Central memory CD8-positive, alpha-beta T cell (primary cell): ENCODE measurements at regions not wholly inside any gene's neighbourhood (a gene's known extent, or its start where the extent isn't known, plus 50 kb on each side); places are given as distances from the start of the nearest gene placed in this dataset.

Experiments used
- ATAC-seq: fragments of 150-1000 bp; cut with Tn5 transposase; replicated peaks from 2 replicates; pipeline ENCODE4 v1.10.0; 2022; ENCODE audit warnings: mild to moderate bottlenecking, moderate FRiP score, moderate number of reproducible peaks; ENCODE audit not compliant: poor library complexity, severe bottlenecking; ENCODE audit errors: extremely low read depth
- DNase-seq, 2 donors: peaks; one replicate each; pipeline ENCODE4 v3.0.0; 2021; ENCODE audit warnings: low spot score in 2 of 2
- H3K27ac Mint-ChIP-seq: one replicate; pipeline ENCODE4 v1.8.0; 2022; ENCODE audit warnings: low read depth, mild to moderate bottlenecking, moderate library complexity, mixed read lengths
- H3K27me3 Mint-ChIP-seq: one replicate; pipeline ENCODE4 v1.8.0; 2022; ENCODE audit warnings: mixed read lengths
- H3K36me3 Mint-ChIP-seq: one replicate; pipeline ENCODE4 v1.8.0; 2022; ENCODE audit warnings: mild to moderate bottlenecking, moderate library complexity, mixed read lengths; ENCODE audit not compliant: insufficient read depth
- H3K4me1 Mint-ChIP-seq: one replicate; pipeline ENCODE4 v1.8.0; 2022; ENCODE audit warnings: mixed read lengths
- H3K4me3 Mint-ChIP-seq: one replicate; pipeline ENCODE4 v1.8.0; 2022; ENCODE audit warnings: mild to moderate bottlenecking, moderate library complexity, mixed read lengths
- H3K9me3 Mint-ChIP-seq: one replicate; pipeline ENCODE4 v1.8.0; 2022; ENCODE audit warnings: mixed read lengths

DNA sequence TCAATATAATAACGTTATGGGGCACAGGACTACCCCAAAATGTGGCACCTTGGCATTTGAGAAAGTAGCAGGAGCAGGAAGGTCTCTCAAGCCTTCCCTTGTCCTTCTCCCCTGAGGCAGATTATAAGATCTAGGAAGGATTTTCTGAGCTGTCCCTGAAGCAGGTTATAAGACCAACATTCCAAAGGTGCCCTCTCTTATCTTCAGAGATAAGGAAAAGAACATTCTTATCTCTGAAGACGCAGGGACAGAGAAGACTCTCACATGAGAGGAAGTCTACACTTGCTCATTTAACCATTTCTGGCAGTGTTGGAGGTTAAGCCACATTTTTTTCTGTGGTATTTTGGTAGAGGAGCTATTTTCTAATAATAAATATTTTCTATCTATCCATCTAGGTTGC is 437.9 kb upstream of the MAOA start:
- no peak overlapping the region for H3K4me3 Mint-ChIP-seq
- no peaks in the 10 kb centered on the region for H3K4me1 Mint-ChIP-seq
- H3K27ac Mint-ChIP-seq = no peak overlapping the region
- DNase-seq = no peak
- no peak for ATAC-seq
- no peaks in the 10 kb centered on the region for H3K9me3 Mint-ChIP-seq
- H3K36me3 Mint-ChIP-seq = no peaks in the 10 kb centered on the region
- H3K27me3 Mint-ChIP-seq = no peaks in the 10 kb centered on the region

DNA sequence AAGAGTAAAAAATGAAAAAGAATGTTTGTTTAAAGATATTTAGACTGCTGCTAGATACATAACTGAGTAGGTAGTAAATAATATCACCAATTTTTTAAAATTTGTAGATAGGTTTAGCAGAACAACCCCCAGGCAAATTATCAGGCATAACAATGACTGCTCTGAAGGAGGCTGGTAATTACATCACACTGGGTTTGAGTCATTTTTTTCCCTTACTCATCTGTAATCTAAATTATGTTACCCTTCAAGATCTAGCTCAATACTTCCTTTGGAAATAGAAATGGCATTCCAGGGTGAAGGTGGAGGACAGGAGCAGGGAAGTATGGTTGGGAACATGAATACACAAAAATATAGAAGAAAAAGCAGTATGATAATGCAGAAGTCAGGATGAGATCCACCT is 431.6 kb upstream of the MAOA start:
- Mint-ChIP-seq H3K36me3 (no peaks in the 10 kb centered on the region), H3K9me3 (no peaks in the 10 kb centered on the region), H3K27ac (no peak overlapping the region), H3K4me3 (no peak overlapping the region), H3K4me1 (no peaks in the 10 kb centered on the region), H3K27me3 (no peaks in the 10 kb centered on the region)
- ATAC-seq (no peak), DNase-seq (no peak)

DNA sequence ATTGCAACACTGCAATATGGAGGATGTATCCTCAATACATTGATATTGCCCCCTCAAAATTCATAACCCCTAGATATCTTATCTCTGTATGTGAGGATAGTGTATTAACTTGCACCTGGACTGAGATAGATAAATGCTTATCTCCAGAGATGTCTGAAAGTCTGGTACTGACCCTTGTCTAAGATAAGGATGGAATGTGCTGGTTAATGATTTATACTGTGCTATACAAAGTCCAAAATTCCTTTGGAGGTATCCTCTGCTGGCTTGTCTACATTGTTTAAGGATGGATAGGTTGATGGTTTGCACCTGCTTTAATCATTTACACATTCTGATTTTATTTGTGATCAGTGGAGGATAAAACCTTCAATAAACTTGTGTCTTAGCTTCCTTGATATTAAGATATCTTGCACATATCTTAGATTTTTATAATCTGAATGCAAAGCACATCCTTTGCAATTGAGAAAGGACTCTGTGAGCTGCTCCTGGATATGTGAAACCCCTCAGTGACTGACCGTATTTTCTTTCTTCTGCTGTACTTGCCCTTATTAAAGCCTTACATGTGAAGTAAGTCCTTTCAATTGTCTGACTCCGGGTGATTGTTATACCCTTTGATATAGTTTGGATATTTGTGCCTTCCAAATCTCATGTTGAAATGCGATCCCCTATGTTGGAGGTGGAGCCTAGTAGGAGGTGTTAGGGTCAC is 430.3 kb upstream of the MAOA start:
- Mint-ChIP-seq H3K4me3 (no peak overlapping the region), H3K9me3 (no peaks in the 10 kb centered on the region), H3K4me1 (no peaks in the 10 kb centered on the region), H3K27ac (no peak overlapping the region), H3K27me3 (no peaks in the 10 kb centered on the region), H3K36me3 (no peaks in the 10 kb centered on the region)
- ATAC-seq = no peak
- DNase-seq = no peak

DNA sequence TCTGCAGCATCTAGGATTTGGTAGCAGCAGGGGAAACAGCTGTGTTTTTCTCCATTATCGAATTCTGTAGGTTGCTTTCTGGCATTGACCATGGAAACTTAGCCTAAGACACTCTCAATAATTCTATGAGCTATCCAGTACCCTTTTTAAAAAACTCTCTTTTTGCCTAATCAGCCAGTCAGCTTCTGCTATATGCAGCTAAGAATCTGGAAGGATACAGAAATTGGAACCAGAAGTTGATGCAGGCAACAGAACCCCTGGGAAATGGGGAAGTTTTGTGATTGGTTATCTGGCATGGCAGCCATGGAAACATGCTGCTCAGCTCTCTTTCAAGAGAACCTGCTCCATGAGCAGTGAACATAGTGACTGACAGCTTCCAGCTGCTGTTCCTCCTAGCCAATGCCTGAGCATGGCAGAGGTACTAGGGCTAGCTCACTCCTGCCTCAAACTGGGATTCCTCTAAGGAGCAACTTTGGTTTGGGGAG is 417.6 kb upstream of the MAOA start:
- no peaks in the 10 kb centered on the region for H3K9me3 Mint-ChIP-seq
- H3K4me3 Mint-ChIP-seq = no peak overlapping the region
- H3K27me3 Mint-ChIP-seq = no peaks in the 10 kb centered on the region
- DNase-seq (no peak), ATAC-seq (no peak)
- H3K27ac Mint-ChIP-seq = no peak overlapping the region
- H3K4me1 Mint-ChIP-seq = peaks cover 5% of the 10 kb centered on the region
- H3K36me3 Mint-ChIP-seq = no peaks in the 10 kb centered on the region

DNA sequence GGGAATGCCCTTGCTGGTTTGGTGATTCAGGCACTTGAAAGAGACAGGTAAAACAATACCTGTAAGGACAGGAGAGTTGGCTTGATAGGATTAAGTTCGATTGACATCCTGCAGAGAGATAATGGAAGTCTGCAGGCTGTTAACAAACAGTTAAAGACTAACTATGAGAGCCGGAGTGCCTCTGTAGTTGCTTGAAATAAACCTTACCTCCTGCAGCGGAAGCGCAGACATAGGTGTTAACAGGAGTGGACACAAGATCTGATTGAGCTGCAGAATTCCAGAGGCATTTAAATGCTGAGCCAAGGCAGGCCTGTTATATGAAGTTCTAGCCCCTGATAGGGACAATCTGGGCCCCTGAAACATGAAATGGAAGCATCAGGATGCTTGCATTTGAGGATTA is 416.7 kb upstream of the MAOA start:
- Mint-ChIP-seq H3K27ac (no peak overlapping the region), H3K9me3 (no peaks in the 10 kb centered on the region), H3K4me3 (no peak overlapping the region)

DNA sequence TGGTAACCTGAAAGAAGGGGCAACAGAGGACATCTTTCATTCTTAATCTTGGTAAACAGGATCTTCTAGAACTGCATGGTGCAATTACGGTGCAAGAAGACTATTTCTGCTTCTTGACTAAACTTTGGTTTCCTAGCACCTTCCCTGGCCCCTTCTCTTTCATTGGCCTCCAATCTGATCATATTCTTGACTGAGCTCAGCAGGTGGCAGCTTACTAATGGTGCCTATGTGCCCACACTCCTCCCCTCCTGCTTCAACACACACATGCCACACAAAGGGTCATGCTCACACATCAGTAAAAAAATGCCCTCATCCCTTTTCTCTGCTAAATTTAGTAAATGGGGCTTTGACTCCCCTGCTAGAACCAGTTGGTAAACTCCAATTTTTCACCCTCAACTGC is 400.5 kb upstream of the MAOA start:
- no peaks in the 10 kb centered on the region for H3K27me3 Mint-ChIP-seq
- H3K9me3 Mint-ChIP-seq = no peaks in the 10 kb centered on the region
- H3K36me3 Mint-ChIP-seq = no peaks in the 10 kb centered on the region
- no peak for ATAC-seq
- H3K4me3 Mint-ChIP-seq = no peak overlapping the region
- DNase-seq = no peak
- no peaks in the 10 kb centered on the region for H3K4me1 Mint-ChIP-seq
- H3K27ac Mint-ChIP-seq = no peak overlapping the region

More for the DNA sequence above, 416.7 kb upstream of the MAOA start:
- DNase-seq (no peak), ATAC-seq (no peak)
- H3K4me1 Mint-ChIP-seq = peaks cover 5% of the 10 kb centered on the region
- H3K27me3 Mint-ChIP-seq = no peaks in the 10 kb centered on the region
- H3K36me3 Mint-ChIP-seq = no peaks in the 10 kb centered on the region

DNA sequence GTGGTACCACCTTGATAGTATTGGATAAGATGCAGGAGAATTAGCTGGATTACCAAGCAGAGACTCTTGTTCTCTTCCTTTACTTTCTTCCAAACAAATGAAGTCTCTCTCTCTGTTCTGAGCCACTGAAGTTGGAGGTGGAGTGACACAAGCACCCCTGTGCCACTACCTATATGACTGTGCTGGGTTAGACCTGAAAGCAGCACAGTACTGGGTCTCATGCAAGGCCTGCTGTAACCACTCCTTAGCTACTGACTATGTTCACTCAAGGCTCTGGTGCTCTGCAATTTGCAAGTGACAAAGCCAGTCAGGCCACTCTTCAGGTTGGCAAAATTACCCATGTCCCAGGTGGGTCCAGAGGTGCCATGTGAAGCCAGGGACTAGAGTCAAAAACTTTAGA is 389.6 kb upstream of the MAOA start:
- DNase-seq = no peak
- Mint-ChIP-seq H3K36me3 (peaks cover 2% of the 10 kb centered on the region), H3K27me3 (no peaks in the 10 kb centered on the region), H3K4me3 (no peak overlapping the region), H3K9me3 (peaks cover 6% of the 10 kb centered on the region), H3K4me1 (no peaks in the 10 kb centered on the region), H3K27ac (no peak overlapping the region)
- ATAC-seq = no peak

DNA sequence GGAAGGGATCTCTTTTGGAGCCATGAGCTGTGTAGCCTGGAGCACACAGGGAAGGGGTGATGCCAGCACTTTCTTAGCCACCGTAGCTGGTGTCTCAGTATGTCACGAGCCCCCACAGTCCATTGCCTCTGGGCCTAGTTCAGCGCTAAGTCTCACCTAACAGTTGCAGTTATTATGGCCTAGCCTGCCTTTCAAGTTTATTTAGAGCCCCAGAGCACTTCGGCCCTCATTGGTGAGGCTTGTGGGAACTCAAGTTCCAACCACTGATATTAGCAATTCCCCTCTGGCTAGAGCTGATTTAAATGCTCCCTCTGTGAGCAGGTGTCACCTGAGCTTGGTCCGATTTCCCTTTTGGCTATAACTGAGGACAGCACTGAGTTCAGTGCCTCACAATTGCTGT is 388.4 kb upstream of the MAOA start:
- Mint-ChIP-seq H3K4me1 (no peaks in the 10 kb centered on the region), H3K27ac (no peak overlapping the region), H3K9me3 (peaks cover 6% of the 10 kb centered on the region), H3K36me3 (peaks cover 2% of the 10 kb centered on the region), H3K27me3 (no peaks in the 10 kb centered on the region), H3K4me3 (no peak overlapping the region)
- no peak for ATAC-seq
- no peak for DNase-seq

DNA sequence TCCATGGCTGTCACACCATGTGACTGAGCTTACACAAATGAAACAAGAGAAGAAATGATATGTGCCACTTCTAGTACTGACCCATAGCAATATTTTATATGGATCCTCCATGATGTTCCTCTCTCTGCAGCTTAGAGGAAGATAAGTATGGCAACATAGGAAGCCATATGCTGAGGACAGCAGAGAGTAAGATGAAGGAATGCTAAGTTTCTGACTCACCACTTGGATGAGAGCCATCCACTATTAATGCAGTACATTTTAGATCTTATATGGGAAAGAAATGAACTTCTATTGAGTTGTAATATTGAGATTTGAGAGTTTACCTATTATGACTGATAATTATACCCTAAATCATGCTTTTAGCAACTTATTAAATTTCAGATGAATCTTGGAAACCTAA is 386.9 kb upstream of the MAOA start:
- Mint-ChIP-seq H3K27me3 (no peaks in the 10 kb centered on the region), H3K27ac (no peak overlapping the region), H3K4me3 (no peak overlapping the region), H3K36me3 (peaks cover 2% of the 10 kb centered on the region), H3K4me1 (no peaks in the 10 kb centered on the region), H3K9me3 (peaks cover 6% of the 10 kb centered on the region)
- ATAC-seq = no peak
- no peak for DNase-seq

DNA sequence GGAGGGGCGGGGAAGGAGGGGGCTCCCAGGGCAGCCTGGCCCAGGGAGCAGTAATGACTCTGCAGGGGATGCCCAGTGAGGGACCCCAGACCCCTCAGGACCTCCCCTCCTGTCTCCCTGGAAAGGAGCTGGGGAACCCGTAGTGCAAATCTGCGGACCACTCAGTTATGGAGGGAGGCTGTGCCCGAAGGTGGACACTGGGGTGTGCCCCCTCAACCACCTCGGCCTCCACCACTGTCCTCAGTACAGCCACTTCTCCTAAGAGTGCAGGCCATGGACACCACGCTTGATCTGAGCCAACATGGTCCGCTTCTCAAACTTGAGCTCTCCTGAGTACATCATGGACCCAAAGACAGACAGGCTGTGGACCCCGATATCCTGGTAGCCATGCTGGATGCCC is 378.2 kb upstream of the MAOA start:
- Mint-ChIP-seq H3K4me3 (no peak overlapping the region), H3K9me3 (no peaks in the 10 kb centered on the region), H3K36me3 (no peaks in the 10 kb centered on the region), H3K27ac (no peak overlapping the region), H3K4me1 (no peaks in the 10 kb centered on the region), H3K27me3 (no peaks in the 10 kb centered on the region)
- ATAC-seq = no peak
- no peak for DNase-seq

DNA sequence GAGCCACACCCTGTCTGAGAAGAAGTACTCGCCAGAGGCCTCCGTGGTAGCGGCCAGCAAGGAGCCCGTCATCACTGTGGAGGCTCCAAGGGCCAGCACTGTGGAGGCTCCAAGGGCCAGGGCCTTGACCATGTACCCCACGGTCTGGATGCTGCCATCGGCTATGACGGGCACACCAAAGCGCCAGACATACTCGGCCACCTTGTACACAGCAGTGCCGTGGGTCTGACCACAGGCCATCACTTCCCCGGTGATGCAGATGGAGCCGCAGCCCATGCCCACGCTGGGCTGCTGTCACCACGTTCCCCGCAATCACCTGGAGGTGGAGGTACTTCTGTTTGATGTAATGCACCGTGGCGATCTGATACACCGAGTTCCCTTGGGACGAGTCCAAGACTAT is 377.7 kb upstream of the MAOA start:
- no peak overlapping the region for H3K4me3 Mint-ChIP-seq
- ATAC-seq = no peak
- no peak overlapping the region for H3K27ac Mint-ChIP-seq
- H3K36me3 Mint-ChIP-seq = no peaks in the 10 kb centered on the region
- no peaks in the 10 kb centered on the region for H3K4me1 Mint-ChIP-seq
- H3K27me3 Mint-ChIP-seq = no peaks in the 10 kb centered on the region
- H3K9me3 Mint-ChIP-seq = no peaks in the 10 kb centered on the region
- no peak for DNase-seq

DNA sequence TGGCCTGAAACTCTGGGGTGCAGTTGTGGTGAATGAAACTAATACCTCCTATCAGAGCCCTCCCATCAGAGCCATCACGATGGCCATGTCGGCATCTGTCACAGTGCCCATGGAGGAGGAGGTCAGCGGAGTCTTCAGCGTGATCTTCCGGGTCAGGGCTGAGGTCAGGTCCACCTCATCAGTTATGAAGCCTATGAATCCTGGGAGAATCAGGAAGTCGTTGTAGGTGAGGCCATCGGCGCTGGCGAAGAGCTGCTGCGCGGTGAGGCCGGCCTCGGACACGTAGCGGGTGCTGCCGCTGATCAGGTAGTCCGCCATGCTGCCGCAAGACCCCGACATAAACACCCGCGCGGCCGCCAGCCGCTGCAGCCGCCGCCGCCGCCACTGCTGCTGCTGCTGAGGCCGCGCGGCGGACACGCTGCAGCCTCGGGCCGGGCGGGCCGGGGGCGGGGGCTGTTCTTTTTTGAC is 376.7 kb upstream of the MAOA start:
- no peak for DNase-seq
- no peaks in the 10 kb centered on the region for H3K36me3 Mint-ChIP-seq
- H3K27me3 Mint-ChIP-seq = no peaks in the 10 kb centered on the region
- H3K27ac Mint-ChIP-seq = no peak overlapping the region
- H3K9me3 Mint-ChIP-seq = no peaks in the 10 kb centered on the region
- ATAC-seq = no peak
- no peaks in the 10 kb centered on the region for H3K4me1 Mint-ChIP-seq
- H3K4me3 Mint-ChIP-seq = no peak overlapping the region

DNA sequence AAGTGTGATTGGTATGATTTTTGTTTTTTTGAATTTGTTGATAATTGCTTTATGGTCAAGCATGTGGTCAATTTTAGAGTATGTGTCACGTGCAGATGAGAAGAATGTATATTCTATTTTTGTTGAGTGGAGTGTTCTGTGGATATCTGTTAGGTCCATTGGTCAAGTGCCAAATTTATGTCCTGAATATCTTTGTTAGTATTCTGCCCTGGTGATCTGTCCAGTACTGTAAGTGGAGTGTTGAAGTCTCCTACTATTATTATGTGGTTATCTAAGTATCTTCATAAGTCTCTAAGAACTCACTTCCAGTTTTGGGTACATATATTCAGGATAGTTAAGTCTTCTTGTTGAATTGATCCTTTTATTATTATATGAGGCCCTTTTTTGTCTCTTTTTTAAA is 372.9 kb upstream of the MAOA start:
- no peak overlapping the region for H3K27ac Mint-ChIP-seq
- H3K4me3 Mint-ChIP-seq = no peak overlapping the region
- H3K27me3 Mint-ChIP-seq = no peaks in the 10 kb centered on the region
- DNase-seq (no peak), ATAC-seq (no peak)
- H3K4me1 Mint-ChIP-seq = no peaks in the 10 kb centered on the region
- no peaks in the 10 kb centered on the region for H3K36me3 Mint-ChIP-seq
- no peaks in the 10 kb centered on the region for H3K9me3 Mint-ChIP-seq
